A549 (cell line): ENCODE measurements at regions not wholly inside any gene's neighbourhood (a gene's known extent, or its start where the extent isn't known, plus 50 kb on each side); places are given as distances from the start of the nearest gene placed in this dataset.

Source experiments
- BHLHE40 ChIP-seq: IDR thresholded peaks from 2 replicates; pipeline ENCODE4 v1.6.1; 2012; ENCODE audit warnings: low read depth, low read length, inconsistent platforms
- EHMT2 ChIP-seq: fragments of 200-600 bp; sonication (generic); IDR thresholded peaks from 2 replicates; pipeline ENCODE4 v1.6.1; 2016; ENCODE audit warnings: antibody characterized with exemption, low read depth, mild to moderate bottlenecking, moderate library complexity
- EP300 ChIP-seq, 2 experiments: fragments of >200 bp; sonication (Bioruptor Twin); formaldehyde crosslinking; IDR thresholded peaks; 2 replicates in 1 of 2; 3 replicates in 1 of 2; pipeline ENCODE4 v1.6.1; 2016 to 2017
- GATA3 ChIP-seq: IDR thresholded peaks from 2 replicates; pipeline ENCODE4 v1.6.1; 2012; ENCODE audit warnings: borderline replicate concordance
- HDAC2 ChIP-seq: fragments of 200-600 bp; sonication (generic); IDR thresholded peaks from 2 replicates; pipeline ENCODE4 v1.6.1; 2016
- NFE2L2 ChIP-seq: fragments of 150-350 bp; conservative IDR thresholded peaks from 2 replicates; pipeline ENCODE4 v1.6.1; 2014; ENCODE audit warnings: low read length
- TF ChIP-seq, protein P1 (sequence below): fragments of >200 bp; sonication (Bioruptor Twin); formaldehyde crosslinking; IDR thresholded peaks from 3 replicates; pipeline ENCODE4 v1.5.1; 2016
- TF ChIP-seq, protein P2 (sequence below): IDR thresholded peaks from 2 replicates; pipeline ENCODE4 v1.6.1; 2012

DNA sequence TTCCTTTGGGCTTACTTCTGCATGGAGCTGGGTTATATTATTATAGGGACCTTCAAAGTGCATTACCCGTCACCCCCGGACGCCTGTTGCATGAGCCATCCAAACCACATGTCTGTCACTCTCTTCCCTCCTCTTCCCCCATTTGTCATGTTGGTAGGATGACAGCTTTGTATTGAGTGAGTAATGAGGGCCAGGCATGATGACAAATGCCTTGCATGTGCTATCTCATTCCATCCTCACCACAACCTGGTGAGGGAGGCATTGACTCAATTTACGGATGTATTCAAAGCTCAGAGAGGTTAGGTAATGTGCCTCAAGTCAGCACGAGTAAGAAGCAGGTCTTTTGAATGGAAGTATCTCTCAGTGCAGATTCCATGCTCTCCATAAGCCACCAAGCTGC, 510.5 kb upstream of the TNP1 start:
- TF ChIP-seq, protein P1, sequence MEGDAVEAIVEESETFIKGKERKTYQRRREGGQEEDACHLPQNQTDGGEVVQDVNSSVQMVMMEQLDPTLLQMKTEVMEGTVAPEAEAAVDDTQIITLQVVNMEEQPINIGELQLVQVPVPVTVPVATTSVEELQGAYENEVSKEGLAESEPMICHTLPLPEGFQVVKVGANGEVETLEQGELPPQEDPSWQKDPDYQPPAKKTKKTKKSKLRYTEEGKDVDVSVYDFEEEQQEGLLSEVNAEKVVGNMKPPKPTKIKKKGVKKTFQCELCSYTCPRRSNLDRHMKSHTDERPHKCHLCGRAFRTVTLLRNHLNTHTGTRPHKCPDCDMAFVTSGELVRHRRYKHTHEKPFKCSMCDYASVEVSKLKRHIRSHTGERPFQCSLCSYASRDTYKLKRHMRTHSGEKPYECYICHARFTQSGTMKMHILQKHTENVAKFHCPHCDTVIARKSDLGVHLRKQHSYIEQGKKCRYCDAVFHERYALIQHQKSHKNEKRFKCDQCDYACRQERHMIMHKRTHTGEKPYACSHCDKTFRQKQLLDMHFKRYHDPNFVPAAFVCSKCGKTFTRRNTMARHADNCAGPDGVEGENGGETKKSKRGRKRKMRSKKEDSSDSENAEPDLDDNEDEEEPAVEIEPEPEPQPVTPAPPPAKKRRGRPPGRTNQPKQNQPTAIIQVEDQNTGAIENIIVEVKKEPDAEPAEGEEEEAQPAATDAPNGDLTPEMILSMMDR = no peak
- no peak for TF ChIP-seq HDAC2
- TF ChIP-seq EP300 (IDR thresholded peaks at IDR 0.05) = no peak
- TF ChIP-seq, protein P2, sequence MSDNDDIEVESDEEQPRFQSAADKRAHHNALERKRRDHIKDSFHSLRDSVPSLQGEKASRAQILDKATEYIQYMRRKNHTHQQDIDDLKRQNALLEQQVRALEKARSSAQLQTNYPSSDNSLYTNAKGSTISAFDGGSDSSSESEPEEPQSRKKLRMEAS = no peak
- TF ChIP-seq NFE2L2 = no peak
- TF ChIP-seq BHLHE40 = no peak
- no peak for TF ChIP-seq EHMT2
- no peak for TF ChIP-seq GATA3
